SHP77 treated with DMSO at 0.1 percent for 48 hours (cell line): ENCODE measurements at regions not wholly inside any gene's neighbourhood (a gene's known extent, or its start where the extent isn't known, plus 50 kb on each side); places are given as distances from the start of the nearest gene placed in this dataset.

Source experiments
- DNase-seq: peaks from one replicate; lab custom pipeline; 2025; lab: John Stamatoyannopoulos, UW

GRCh38 chr4:138756519-138756918 lies 259.1 kb upstream of the NOCT start:
- DNase-seq, result no peak

DNA sequence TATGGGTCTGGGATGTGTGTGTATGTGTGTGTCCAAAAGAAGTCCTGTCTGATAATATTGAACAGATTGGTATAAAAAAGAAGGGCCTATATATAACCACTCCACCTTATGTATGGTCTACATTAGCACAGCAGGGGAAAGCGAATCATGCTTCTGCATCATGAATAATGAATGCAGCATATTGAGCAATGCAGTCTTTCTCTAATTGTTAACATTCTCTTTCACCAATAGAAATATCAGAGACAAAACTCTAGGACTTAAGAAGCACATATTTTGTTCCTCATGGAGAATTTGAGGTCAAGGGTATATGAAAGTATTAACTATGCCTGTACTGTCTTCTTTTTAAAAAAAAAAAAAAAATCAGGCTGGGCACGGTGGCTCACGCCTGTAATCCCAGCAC lies 264.3 kb upstream of the NOCT start:
- no peak for DNase-seq

DNA sequence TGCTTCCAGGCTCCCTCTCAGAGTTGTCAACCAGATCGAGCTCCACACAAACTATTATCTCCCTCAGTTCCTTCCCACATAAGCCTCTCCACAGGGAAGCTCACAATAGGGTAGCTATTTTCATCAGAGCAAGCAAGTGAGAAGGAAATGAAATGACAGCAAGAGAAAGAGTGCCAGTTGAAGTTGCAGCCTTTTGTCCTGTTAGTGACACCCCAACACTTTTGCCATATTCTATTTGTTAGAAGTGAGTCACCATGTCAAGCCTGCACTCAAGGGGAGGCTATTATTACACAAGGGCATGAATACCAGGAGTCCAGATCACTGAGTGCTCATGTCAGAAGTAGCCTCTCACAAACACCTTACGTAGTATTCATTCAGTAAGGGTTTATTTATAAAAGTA lies 266.3 kb upstream of the NOCT start:
- no peak for DNase-seq

DNA sequence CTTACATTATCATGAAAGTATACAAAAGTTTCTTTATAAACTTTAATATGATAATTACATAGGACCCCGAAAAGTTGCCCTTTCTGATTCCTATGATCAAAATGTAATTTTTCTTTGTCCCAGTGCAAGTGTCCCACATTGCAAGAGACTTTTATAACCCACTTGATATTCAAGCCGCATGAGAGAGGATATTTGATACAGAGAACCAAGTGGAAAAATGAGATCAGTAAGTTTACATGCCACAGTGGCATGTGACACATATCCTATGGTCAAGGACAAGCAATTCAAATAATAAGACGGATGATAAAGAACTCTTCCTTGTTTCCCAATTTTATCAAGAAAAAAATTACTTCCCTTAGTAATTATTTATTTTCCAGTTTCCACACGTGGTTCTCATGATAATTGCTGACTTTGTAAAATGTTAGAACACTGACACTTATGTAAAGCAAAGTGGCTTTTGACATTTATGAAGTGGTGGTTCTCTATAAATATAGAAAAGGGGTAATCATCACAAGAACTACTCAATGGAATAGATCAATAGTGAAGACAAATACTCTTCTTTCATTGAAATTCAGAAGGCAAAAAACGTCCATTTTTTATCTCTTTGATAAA lies 273.7 kb upstream of the NOCT start:
- DNase-seq, result no peak

DNA sequence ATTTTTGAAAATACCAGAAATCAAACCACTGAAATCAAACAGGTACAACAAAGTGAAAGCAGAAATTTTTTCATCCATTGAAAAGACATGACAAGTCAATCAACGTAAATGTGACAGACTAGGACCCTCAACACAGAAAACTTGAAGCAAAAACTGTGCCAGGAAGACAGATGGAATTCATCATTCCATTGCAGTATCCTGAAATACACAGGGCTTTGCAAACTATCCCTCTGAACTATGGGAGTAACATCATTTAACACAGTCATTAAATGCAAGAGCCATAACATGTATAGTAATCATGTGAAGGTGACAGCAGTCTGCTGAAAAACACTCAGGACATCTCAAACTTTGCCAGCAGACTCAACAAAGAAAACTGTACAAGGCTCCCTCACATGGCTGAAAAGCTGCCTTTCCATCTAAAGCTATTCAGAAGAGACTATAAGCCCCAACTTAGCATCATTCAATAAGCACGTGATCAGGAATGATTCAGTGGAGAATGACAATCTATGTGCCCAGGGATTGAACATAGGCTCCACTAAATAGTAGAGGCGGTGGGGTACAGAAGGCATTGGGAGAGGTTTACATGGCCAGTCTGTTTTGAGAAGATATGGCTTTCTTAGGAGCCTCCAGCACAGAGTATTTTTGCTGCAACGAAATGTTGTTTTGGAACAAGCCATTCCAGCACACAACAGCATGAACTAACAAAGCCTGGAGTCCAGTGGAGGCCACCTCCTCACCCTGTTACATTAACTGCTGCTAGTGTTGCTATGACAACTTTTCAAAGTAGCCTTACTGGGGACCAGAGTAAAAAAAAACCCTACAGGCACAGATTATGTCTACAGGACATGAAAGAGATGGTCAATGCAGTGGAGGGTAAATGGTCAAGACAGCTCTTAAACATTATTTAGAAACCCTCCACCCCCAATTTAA lies 274.5 kb upstream of the NOCT start:
- DNase-seq, result no peak

DNA sequence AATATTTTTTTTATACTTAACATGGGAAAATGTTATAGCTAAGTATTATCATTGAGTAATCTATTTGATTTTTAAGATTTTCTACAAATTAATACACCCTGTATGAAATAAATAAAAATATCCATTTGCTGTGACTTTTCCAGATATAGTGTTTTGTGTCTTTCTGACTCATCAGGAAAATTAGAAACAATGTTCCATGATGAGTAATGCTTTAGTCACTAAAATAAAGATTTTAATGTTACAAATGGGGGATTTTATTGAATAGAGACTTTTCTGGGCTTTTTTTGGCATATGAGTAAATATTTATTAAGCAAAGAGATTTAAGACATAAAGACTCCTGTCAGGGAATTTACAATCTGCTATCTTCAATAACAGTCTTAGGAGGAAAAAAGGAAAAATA lies 279.2 kb upstream of the NOCT start:
- no peak for DNase-seq

GRCh38 chr4:138734746-138735145 lies 280.8 kb upstream of the NOCT start:
- no peak for DNase-seq

DNA sequence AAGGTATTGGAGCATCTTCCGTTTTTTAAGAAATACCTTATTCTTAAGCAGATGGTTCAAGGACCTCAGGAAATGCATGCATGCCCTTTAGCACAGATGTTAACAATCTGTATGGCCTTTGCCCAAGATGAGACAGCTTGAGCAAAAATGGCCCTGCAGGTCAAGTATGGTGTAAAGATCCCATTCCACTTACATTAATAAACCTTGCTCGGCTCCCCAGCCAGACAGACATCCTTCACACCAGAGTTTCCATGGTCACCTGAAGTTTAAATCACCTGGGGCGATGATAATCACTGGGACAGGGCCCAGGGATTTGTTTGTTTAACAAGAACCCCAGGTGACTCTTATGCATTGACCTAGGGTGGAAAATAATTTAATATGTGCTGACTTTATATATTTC lies 287.0 kb upstream of the NOCT start:
- no peak for DNase-seq

GRCh38 chr4:138727731-138728130 lies 287.9 kb upstream of the NOCT start:
- DNase-seq, result no peak

DNA sequence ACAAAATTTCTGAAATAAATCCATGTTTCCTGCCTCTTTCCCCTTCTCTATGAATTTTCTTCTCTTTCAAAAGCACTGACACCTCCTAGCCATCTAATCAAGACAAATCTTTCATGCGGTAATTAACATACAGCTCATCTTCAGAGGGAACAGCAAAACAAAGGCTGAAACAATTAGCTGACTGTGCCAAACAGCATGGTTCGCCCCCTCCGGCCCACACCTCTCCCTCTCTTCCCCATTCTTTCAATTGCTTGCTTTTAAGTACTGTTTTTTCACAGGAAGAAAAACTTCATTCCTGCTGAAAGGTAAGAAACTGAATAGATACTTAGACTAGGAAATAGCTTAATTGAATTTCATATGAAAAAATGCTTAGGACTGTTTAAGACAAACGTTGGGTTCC lies 291.1 kb upstream of the NOCT start:
- DNase-seq, result no peak

DNA sequence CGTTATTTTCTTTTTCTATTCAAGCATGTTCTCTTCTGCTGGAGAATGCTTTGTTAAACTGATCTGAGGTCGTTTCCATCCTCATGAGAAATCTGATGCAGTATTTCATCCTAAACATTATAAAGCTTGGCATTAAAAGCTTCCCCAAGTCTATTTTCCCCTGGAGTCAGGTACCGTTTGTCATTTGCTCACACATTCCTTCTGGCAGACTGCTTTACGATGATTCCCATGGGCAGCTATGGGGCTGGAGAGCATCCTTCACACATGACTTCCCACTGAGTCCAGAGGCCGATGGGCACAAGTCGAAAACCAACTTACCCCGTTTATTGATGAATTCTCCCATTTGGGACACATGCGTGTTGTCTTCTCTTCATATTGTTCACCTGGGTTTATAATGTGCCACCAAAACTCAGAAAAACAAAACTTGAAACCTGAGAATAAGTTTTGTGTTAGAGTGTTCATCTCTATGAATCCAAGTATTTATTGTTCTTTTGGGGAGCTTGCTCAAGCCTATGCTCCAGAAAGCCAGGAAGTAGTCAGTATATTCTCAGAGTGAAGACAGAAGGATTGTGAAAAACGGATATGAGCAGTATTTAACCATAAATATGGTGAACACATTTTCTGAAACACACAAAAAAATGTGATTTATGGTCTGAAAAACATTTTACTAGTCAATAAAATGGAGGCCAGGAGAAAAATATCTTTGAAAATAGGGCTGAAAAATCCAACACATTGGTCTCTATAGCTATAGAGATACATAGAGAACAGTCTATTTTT lies 298.8 kb upstream of the NOCT start:
- DNase-seq, result no peak

GRCh38 chr4:138710297-138710696 lies 305.3 kb upstream of the NOCT start:
- DNase-seq, result no peak

GRCh38 chr4:138709859-138710258 lies 305.7 kb upstream of the NOCT start:
- DNase-seq, result no peak

- no peak for DNase-seq
These were observed 307.6 kb upstream of the NOCT start for GRCh38 chr4:138707746-138708677.

DNA sequence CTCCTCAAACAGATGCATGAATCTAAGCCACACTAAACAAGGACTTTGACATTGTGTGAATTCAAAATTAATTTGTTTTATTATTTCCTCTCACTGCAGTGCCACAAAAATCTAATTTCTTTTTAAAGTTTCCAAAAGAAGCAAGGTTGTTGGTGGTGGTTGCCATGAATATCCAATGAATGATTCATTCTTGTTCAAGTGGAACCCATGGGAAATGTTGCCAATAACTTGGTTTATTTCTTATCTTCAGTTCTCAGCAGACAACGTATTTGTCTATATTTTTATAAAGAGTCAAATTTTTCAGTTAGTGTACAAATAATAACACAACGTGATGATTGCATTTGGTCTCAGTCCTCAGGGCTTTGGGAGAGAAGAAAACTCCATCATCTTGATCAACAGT lies 309.4 kb upstream of the NOCT start:
- no peak for DNase-seq

DNA sequence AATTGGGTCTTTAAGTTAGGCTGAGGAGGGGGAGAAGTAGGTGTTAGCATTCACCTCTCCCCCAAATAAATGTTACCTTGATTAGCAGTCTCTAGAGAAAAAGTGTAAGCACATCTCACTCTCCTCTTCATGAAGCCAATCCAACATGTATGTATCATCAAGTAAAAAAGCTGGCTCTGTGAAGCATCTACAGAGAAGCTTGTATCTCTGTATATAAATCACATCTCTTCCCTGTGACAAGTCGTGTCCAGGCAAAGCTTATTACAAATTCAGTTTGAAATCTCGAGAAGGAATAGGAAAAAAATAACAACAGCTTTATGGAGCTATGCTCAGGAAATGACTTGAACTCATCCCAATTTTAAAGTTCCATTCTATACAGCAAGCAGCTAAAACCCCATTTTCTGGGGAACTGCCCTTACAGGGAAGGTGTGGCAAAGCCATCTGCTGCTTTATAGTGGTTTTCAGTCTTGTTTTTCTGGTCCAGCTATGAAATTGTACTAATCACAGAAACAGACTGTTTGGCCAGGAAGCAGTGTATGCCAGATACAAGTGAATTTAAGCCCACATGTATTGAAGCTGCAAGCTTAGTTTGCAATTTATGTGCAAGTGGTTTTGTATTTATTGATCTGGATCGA lies 313.3 kb upstream of the NOCT start:
- DNase-seq, result no peak

DNA sequence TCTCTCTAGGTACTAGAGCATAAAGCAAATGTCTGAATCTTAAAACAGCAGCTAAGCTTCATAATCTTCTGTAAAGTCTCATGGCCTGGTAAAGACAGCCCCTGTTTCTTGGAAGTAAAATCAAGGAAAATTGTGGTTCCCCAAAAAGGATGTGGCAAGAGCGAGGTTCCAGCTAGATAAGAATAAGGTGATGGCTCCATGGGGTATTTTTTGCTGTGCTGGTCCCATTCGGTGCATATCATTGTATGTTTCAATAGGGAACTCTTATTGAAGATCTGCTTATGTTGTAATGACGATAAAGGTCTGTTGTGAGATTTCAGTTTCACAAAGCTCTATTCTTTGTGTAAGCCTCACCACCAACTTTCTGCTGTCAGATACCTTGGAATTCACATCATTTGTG lies 316.9 kb upstream of the NOCT start:
- no peak for DNase-seq

DNA sequence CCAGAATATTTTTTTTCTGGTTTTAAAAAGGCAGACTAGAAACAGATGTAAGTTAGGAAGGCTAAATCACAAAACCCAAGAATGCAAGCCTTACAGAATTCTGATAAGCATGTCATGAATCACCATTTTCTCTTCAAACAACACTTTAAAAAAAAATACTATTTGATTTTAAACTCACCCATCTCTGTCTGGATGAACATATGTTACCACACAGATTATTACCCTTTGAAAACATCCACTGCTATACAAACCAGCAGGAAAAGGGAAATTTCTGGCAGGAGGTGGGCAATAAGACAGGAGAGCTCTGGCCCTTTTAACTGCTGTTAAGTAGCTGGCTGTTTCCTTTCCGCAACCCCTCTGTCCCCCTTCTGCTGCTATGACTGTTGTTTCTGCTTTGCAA lies 317.7 kb upstream of the NOCT start:
- DNase-seq, result no peak

DNA sequence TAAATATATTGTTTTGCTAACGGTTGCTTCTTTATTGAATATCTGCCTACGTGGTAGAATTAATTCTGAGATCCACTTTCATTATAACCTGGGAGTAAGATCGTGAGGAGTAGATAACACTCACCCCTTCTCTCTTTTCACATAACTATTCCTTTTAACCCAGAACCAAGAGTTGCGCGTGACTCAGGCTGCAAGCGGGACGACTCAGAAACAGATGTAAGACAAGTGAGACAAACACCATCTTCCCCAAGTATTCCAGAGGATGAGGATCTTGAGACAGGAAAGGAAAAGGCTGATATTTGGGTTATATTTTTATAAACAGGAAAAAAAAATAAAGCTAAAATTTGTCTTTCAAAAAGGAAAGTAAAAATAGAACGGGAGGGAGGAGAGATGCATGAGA lies 318.8 kb upstream of the NOCT start:
- DNase-seq, result no peak

DNA sequence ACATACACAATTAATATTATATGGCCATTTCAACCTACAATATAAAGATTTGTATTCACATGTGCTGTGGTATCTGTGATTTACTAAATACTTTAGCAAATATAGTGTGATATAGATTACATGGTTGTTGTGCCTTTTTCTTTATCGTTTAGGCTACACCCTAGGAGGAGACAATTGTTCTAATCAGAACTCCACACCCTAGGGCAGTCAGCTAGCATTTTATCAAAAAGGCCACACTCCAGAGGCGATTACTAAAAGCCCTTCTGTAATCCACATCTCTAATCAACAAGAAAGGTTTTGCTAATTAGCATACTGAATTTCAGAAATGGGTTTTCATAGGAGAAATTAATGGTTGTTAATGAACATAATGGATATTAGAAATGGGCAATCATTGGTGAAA lies 319.5 kb upstream of the NOCT start:
- DNase-seq, result no peak

- DNase-seq, result no peak
These were observed 322.1 kb upstream of the NOCT start for GRCh38 chr4:138693526-138693925.
